ENCODE measurements at regions not wholly inside any gene's neighbourhood (a gene's known extent, or its start where the extent isn't known, plus 50 kb on each side); places are given as distances from the start of the nearest gene placed in this dataset.

DNA sequence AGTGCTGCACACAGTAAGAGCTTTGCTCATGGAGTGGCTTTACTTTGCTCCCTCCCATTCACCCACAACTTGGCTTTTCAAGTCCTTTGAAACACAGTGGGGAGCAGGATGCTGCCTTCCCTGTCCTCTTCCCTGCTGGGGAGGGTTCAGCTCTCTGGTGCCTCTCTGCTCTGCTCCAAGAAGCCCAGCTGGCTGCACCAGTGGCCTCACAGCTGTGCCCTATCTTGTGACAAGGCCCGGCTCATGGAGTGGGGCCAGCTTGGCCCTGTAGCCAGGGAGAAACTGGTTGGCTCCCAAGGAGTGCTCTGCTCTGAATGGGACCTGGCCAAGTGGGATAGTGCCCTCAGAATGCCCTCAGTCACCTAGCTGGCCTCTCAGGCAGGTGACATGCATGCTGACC, 212.3 kb upstream of the ZMIZ1 start:
- no peak for DNase-seq

DNA sequence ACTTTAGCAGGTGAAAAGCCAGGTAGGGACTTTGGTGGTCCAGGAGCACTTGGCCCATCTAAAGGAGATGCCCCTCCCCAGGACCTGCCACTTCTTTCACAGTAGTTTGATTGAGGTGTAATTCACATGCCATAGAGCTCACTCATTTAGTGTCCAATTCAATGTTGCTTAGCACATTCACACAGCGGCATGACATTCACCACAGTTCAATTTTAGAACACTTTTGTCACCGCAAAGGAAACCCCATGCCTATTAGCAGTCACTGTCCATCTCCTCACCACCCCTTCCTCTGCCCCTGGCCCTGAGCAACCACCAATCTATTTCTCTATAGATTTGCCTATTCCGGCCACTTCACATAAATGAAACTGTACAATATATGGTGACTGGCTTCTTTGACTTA, 211.6 kb upstream of the ZMIZ1 start:
- DNase-seq, result no peak

DNA sequence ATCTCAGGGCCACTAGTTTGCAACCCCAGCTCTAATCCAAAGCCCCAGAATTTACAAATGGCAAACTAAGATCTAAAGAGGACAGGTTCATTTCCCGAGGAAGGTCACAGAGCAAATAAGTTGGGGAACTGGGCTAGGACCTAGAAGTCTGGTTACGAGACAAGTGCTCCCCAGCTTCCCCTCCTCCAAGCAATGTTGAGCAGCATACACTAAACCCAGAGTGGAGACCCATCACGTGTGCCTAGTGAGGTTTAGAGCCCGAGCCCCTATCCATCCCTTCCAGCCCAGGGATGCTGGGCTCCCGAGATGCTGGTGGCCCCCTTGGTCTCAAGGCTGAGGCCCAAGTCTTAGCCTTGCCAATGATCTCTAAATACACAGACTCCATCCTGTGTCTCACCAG, 209.5 kb upstream of the ZMIZ1 start:
- no peak for DNase-seq

DNA sequence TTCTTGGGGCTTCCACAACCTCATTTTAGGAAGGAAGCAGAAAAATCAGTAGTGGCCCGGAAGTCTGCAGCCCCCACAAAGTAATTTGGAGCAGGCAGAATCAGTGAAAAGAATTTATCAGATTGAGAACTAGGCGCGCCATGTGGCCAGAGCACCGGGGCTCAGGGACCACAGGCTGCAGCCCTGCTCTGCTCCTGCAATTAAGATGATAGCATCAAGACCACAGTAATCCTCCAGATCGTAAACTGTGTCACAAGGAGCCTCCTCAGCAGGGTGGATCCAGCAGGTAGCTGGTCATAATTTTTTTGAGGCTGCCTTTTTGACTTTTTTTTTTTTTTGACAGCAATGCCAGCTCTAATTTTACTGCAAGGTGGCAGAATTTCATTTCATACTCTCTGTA, 209.0 kb upstream of the ZMIZ1 start:
- no peak for DNase-seq

DNA sequence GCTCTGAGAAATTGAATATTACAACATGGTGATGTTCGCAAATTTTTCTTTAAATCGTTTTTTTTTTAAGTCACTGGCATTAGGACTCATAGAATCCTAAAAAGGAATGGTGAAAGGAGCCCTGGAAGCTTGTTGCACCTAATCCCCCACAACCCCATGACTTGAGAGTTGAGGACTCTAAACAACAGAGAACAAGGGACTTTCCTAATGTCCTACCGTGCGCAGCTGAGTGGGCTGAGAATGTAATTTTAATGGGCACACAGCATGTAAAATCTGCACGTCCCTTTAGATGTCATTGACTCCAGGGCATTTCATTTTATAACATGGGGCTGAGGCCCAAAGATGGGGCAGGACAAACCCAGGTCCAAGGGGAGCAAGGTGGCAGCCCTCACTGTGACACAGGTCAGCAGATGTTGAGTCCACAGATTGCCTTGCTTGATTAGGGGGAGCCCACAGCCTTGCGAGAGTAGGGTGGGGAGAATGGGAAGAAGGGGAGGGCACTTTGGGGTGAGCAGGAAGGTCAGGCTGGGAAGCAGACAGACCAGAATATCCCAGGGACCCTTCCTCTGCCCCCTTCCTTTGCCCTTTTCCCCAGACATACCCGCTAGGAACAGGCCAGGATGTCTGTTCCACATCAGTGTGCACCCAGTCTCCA, 208.4 kb upstream of the ZMIZ1 start:
- no peak for DNase-seq

DNA sequence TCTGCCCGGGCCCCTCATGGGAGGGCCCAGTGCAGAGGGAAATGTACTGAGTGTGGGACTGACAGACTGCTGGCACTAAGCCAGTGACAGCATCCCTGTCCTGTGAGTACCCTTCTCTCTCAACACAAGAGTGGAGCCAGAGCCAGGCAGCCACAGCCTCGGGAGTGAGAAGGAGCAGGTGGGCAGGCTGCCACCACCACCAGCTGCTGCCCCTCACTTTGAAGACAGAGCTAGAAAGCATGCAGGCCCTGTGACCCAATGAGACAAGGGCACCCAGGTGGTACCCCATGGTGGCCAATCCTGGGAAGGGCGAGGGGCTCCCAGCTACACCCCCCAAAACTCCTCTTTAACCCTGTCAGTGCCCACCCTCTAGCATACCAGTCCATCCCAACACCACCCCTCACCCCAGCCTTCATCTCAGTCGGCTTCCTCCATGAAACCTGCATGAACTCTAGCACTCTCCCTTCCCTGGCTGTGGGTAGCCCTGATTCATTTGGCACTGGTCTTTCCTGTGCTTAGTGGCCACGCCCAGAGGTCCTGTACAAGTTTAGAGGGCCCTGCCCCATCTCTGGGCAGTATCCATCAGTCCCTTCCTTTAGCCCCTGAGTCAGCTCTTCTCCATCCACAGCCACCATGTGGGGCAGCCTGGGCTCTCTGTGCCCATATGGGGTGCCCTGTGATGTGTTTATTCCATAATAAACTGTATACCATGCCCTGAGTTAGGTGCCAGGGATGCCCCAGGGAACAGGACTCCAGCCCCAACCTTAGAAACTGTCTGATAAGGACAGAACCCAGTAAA, 207.0 kb upstream of the ZMIZ1 start:
- DNase-seq, result no peak

DNA sequence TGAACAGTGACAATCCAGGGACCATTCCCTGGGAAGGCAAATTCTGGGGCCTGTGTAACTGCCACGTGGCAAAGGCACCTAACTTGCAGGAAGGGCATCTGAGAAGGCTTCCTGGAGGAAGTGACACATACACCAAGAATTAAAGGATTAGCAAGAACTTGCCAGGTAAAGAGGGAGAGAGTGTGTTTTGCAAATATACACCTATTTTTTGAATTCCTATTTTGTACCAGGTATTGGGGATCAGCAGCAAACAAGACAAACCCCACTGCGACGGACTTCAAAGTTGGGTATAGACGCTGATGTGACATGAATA, 206.5 kb upstream of the ZMIZ1 start:
- DNase-seq, result no peak

DNA sequence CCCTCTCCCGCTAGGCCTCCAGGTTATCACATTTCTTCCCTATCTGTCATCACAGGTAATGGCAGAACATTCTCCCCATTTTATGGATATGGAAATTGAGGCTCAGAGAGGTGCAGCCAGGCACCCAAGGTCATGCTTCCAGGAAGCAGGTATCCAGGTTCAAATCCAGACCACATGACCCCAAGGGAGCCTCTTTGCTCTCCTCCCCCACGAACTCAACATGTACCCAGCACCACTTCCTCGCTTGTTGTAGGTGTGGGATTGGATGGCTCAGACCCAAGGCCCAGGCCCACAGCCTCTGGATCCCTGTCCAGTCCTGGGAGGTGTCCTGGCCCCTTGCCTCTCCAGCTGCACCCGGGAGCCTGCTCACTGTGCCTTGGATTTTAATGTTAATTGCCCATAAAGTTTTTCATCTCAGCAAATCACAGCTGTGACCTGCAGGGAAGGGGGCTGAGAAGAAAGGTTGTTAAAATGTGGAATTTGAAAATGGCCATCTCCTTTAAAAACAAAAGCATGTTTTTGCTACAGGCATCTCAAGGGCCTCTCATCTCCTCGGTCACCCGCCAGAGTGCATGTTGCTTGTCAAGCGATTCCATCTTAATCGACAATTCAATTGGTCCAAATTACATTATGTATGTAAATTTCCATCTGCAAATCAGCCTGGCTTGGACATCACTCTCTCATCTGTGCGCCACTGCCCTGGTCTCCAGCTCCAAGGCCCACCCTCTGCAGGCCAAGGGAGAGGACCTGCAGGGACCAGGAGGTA, 205.4 kb upstream of the ZMIZ1 start:
- no peak for DNase-seq

DNA sequence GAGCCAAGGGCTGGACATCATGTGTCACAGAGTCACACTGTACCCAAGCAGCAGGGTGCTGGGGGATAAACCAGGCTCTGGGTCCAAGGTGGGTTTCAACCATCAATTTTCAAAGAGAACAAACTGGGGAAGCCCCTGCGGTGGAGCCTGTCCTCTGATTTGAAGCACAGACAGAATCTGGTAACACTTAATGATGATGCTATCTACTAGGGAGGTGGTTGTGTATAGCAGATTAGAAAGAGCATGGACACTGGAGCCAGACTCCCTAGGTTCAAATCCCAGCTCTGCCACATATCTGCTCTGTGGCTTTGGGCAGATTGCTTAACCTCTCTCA, 204.9 kb upstream of the ZMIZ1 start:
- no peak for DNase-seq

DNA sequence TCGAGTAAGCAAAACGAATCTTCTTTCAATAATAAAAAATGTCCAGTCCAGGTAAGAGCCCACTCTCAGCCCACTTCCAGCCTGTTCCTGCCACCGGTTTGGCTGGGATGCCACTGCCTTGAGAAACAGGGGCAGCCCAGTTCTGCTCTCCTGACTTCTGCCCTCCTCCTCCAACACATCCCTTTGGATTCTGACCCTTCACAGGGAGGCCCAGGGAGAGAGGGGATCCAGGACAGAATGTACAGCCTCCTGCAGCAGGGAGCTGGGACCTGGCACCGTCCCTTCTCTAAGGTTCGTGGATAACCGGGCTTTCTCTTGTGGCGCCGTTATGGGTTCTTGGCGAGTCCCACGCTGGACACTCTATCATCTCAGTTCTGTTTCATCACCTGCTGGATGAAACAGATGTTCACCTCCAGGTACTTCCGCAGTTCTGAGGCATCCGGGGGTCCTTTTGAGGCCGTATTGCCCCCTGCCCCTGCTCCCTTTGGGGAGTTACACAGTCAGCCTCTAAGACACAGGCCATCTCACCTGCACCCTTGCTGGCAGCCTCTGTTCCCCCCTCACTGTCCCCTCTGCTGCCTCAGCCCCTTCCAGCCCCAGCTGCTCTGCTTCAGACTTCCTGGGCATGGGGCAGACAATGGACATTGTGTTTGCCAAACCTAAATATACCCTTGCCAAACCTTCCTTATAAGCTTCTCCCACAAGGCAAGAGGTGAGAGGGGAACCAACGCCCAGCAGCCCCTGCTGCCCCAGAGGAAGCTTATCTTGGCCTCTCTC, 203.8 kb upstream of the ZMIZ1 start:
- DNase-seq, result no peak

DNA sequence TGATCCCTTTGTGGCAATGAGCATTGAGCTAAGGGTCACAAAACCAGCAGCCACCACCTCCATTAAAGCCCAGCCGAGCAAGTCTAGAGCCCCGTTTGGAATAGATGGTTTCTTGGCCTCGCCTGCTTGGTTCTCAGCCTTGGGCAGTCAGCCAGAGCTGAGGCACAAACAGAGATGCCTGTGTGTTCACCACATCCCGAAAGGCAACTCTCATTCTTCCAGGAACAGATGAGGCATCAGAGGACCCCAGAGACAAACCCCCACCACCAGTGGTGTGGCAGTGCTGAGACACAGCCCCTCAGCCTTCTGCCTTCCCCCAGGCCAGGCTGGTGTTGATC, 203.3 kb upstream of the ZMIZ1 start:
- no peak for DNase-seq

DNA sequence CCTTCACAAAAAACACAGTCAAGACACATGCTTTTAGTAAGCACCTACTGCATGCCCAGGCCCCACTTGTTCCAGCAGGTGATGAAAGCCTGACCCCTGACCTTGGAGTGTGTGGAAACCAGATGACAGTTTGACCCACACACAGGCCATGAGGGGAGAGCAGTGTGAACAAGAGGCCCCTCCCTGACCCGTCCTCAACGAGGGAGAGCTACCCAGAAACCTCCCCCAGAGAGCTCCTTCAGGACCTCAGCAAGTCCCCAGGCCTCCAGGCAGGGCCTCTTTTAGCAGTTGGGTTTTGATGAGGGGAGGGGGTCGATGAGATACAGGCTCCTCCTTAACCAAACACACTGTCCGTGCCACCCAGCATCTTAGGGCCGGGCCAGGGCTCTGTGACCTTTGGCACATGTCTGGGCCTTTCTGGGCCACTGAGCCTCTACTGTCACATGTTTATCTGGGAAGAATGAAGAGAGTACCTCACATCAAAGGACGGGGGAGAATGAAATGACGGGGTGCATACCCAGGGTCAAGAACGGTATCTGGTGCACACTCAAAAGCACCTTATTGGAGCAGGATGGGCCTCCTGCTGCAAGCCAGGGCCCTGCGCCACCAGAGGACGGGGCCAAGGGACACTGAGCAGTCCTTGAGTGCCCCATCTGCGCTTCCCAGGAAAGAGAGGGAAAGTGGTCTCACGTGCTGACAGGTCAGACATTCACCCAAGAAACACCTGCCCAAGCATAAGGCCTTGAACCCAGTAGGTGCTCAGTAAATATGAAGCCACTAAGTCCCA, 202.6 kb upstream of the ZMIZ1 start:
- no peak for DNase-seq

DNA sequence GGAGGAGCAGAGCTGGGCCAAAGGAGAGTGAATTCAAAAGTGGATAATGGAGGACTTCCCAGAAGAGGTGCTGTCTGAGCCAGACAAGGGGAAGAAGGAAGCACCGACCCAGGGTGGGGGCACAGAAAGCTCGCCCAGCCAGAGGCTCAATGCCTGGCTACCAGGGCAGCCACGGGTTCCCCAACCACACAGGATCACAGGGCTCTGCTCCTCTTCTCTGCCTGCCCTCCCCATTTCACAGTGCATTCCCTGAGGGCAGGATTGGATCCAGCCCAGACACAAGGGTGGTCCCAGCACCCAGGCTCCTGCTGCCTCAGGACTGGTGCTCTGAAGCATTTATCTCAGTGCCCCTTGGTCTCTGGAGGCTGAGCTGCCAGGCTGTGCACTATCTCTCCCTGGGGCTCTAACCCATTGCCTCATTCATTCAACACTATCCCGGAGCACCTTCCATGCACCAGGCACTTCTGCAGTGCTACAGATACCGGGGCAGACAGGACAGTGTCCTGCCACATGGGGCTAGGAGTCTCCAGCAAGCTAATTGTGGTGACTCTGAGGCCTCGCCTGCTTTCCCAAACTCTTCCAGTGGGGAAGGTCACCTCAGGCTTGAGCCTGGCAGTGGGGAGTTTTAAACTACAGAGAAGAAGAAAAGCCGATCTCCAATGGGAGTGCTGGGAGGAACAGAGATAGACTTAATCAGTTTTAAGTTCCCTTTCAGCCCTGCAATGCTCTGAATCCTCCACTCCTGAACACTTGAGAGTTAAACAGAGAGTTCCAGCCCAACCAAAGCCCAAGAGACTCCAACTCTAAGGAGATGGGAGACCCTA, 201.8 kb upstream of the ZMIZ1 start:
- DNase-seq, result no peak

DNA sequence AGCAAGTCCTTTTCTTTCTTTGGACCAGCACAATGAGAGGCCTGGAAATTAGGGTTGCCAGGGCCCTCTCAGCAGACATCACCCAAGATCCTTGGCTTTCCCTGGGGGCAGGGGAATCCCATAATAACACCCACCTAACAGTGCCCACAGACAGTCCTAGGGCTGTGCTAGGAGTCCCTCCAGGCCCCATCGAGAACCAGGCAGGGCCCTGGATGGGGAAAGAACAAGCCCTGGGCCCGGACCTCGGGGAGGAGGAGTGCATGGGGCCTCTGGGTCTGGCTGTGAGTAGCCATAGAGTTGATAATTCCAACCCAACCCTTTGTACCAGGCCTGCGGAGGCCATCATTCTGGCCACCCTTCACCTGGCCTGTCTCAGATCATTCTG, 201.2 kb upstream of the ZMIZ1 start:
- DNase-seq, result no peak

DNA sequence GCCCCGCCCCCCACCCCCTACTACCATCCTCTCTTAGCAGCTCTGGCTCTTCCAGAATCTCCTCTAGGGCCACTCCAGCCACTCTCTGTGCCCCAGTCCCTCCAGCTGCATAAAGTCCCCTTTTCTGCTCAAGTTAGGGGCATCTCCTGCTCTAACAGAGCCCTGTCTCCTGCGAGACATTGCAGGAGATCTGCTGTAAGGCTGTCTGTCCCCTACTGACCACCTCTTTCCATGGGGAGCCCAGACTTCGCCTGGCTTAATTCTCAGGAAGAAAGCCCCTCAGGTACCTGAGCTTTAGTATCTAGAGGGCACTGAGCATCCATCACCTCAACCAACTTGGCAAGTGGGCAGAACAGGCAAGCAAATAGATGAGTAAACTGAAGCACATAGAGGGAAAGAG, 200.7 kb upstream of the ZMIZ1 start:
- no peak for DNase-seq

DNA sequence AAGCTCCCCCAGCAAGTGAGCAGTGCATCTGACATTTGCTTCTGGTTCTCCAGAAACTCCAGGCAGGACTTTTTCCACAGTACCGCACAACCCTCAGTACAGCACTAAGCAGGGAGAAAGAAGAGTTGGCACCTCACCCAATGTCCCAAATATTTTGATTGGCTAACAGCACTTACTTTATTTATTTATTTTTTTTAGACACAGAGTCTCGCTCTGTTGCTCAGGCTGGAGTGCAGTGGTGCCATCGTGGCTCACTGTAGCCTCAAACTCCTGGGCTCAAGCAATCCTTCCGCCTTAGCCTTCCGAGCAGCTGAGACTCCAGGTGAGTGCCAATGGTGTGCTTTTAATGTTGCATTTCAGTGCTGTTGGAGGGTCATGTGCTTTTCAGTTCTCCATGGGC, 200.3 kb upstream of the ZMIZ1 start:
- no peak for DNase-seq

DNA sequence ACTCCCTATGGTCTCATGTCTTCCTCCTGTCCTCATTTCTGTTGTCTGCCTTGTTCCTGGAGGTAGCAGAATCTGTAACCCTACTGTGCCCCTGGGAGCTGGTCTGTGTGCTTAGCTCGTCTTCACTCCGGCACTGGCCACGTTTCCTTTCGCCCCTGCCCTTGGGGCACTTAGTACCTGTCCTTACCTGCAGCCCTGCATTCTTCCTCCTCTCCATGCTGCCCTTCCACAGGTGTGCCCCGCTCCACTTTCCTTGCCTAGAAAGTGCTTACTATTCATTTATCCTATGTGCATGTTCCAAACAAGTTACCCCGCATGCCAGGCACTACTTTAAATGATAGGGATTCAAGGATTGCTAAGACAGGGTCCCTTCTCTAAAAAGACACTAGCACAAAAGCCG, 199.9 kb upstream of the ZMIZ1 start:
- no peak for DNase-seq

DNA sequence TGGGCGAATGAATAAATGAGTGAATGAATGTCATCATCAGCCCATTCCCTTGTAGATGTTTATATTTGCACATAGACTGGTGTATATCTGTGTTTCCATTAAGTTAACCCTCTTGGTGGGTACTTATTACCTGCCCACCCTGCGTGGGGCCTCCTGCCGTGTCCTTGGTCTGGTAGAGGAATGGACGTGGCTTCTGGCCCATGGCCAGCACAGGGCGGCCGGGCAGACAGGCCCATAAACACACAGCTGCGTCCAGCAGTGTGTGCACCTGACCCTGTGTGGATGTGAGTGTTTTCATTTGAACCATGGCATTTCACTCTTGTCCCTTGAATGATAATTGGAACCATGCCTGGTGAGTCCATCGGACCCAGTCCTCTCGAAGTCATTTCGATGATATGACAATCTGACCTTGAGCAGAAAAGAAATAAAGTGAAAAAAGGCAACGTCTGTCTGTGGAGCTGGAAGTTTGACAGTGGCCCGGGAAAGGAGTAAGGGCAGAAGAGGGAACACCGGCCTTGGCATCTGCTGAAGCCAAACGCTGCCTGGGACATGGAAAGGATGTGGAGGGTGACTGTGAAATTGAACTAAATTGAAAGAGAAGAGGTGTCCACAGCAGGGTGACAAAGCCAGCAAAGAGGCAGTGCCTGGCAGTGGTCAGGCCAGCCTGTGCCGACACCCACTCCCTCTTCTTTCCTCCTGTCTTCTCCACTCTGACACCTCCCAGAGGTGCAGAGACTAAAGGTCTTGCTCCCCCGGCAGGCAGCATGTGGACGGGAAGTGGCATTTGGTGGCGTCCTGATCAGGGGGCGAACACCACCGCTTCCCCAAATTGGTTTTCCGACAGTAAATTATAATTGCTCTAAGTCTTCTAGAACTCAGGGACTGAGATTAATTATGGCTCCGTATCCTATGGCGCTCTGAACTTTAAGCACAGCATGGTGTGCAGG, 199.0 kb upstream of the ZMIZ1 start:
- no peak for DNase-seq

DNA sequence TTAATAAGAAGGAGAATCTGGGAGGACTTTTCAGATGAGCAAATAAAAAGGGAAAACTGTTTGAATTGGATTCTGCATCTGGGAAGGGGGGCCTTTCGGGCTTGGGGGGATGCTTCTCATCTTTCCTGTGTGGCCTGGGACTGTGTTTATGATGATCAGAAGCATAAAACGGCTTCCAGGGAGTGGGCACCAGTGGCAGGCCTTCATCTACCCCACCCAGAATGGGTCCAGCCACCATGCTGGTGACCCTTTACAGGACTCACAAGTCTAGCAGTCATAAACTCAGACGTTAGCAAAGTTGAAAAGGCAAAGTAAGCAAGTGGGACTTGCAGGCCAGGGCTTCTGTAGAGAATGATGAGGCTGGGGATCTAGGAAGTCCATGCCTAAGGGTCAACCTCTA, 198.3 kb upstream of the ZMIZ1 start:
- no peak for DNase-seq

DNA sequence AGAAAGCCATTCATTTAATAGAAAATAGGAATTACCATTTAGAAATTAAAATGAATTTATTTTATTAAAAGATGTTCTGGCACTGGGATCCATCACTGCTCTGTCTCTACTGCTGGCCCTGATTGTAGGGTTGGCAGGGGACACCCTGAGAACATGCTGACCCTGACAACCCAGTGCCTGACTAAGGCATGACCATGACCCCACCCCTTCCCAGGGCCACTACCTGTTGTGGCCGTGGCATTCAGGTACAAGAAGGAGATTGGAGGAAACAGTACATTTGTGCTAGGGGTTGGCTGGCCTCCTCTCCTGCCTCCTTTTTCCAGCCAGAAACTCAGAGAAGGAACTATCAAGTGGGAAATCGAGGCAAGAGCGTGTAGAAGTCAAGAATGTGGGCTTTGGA, 197.0 kb upstream of the ZMIZ1 start:
- no peak for DNase-seq

DNA sequence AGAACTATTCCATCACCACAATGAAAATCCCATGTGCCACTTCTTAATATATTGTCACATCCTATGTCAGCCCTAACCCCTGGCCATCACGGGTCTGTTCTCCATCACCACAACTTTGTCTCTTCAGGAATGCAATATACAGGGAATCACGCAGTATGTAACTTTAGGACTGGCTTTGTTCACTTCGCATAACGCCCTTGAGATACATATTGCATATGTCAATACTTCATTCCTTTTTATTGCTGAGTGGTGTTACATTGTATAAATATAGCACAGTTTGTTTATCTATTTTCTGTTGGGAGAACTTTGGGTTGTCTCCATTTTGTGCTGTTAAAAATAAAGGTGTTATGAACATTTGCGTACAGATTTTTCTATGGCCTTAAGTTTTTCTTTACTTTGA, 195.4 kb upstream of the ZMIZ1 start:
- no peak for DNase-seq

Data from activated naive CD4-positive, alpha-beta T cell treated with anti-CD3 and anti-CD28 coated beads, Interleukin-2, amount 50 U/mL, for 16 hours (primary cell).